Retinal pigment epithelial cell (primary cell): ENCODE measurements at regions not wholly inside any gene's neighbourhood (a gene's known extent, or its start where the extent isn't known, plus 50 kb on each side); places are given as distances from the start of the nearest gene placed in this dataset.

ENCODE experiments used
- DNase-seq: peaks from one replicate; pipeline ENCODE4 v3.0.0-alpha.2; 2010; ENCODE audit warnings: low read depth
- H3K4me3 ChIP-seq: 2 replicates; pipeline ENCODE4 v1.5.1; 2011; ENCODE audit warnings: mild to moderate bottlenecking, low read length, control low read depth, moderate library complexity
- CTCF ChIP-seq: conservative IDR thresholded peaks from 2 replicates; pipeline ENCODE4 v1.5.1; 2011; ENCODE audit warnings: low read depth, low read length, control low read depth, inconsistent platforms

GRCh38 chr6:115411756-115412155 is 648.9 kb downstream of the FRK start:
- no peak for TF ChIP-seq CTCF
- DNase-seq: no peak
- no peak overlapping the region for H3K4me3 ChIP-seq

GRCh38 chr6:115404446-115404845 is 656.2 kb downstream of the FRK start:
- TF ChIP-seq CTCF: no peak
- no peak overlapping the region for H3K4me3 ChIP-seq
- DNase-seq: no peak

DNA sequence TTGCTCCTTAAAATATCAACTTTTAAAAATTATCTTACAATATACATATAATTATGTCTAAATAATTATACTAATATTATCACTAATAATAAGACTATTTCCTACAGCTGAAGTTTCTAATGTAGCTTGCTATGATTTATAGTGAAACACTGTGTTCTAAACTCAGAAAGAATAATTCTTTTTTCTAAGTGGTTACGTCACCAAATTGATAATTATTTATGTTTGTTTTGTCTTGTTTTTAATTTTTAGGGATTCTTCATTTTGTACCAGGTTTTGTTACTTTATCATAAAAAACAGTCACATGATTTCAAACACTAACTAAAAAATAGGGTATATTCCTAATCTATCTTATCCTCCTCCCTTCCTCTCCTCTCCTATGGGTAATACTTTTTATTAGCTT is 662.1 kb downstream of the FRK start:
- no peak for TF ChIP-seq CTCF
- no peak overlapping the region for H3K4me3 ChIP-seq
- DNase-seq: no peak

GRCh38 chr6:115396112-115396906 is 664.4 kb downstream of the FRK start:
- no peak for TF ChIP-seq CTCF
- no peak for DNase-seq

DNA sequence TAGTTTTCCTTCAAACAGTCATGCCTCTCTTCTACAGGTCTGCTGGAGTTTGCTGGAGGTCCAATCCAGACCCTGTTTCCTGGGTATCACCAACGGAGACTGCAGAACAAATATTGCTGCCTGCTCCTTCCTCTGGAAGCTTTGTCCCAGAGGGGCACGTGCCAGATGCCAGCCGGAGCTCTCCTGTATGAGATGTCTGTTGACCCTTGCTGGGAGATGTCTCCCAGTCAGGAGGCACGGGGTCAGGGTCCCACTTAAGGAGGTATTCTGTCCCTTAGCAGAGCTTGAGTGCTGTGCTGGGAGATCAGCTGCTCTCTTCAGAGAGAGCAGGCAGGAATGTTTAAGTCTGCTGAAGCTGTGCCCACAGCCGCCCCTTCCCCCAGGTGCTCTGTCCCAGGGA is 666.9 kb downstream of the FRK start:
- DNase-seq: no peak
- no peak overlapping the region for H3K4me3 ChIP-seq
- TF ChIP-seq CTCF: no peak

More at GRCh38 chr6:115396112-115396906, 664.4 kb downstream of the FRK start:
- H3K4me3 ChIP-seq: no peak overlapping the region

GRCh38 chr6:115370202-115370601 is 690.5 kb downstream of the FRK start:
- no peak for DNase-seq
- no peak overlapping the region for H3K4me3 ChIP-seq
- TF ChIP-seq CTCF: no peak

DNA sequence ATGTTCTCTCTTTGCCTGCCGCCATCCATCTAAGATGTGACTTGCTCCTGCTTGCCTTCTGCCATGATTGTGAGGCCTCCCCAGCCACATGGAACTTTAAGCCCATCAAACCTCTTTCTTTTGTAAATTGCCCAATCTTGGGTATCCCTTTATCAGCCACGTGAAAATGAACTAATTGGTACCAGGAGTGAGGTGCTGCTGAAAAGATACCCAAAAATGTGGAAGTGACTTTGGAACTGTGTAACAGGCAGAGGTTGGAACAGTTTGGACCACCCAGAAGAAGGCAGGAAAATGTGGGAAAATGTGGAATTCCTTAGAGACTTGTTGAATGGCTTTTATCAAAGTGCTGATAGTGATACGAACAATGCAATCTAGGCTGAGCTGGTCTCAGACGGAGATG is 694.9 kb downstream of the FRK start:
- no peak overlapping the region for H3K4me3 ChIP-seq
- TF ChIP-seq CTCF: no peak

More for the DNA sequence above, 694.9 kb downstream of the FRK start:
- no peak for DNase-seq
